ENCODE measurements at regions not wholly inside any gene's neighbourhood (a gene's known extent, or its start where the extent isn't known, plus 50 kb on each side); places are given as distances from the start of the nearest gene placed in this dataset.

DNA sequence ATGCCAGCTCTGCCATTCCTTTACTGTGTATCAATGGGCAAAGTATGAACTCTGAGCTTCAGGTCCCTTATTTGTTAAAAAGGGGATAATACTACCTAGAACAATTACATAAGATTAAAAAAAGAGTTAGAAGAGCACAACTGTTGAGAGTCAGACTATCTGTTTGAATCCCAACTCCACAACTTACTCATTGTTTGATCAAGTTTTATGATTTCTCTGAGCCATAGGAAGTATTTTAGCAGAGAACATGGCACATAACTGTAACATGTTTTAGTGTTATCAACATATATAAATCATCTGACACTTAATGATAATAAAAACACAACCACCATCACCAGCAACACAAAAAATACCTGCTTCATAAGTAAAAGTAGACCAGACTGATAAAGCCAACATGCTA, 421.3 kb downstream of the ZFHX3 start:
- DNase-seq = no peak
- Histone ChIP-seq H3K27ac (replicated peaks) (no peak overlapping the region), H3K27me3 (ENCODE audit: low read depth) (no peaks in the 10 kb centered on the region), H3K4me1 (no peaks in the 10 kb centered on the region), H3K36me3 (no peaks in the 10 kb centered on the region), H3K4me3 (no peak overlapping the region), H3K9me3 (replicated peaks) (no peaks in the 10 kb centered on the region)
- TF ChIP-seq CTCF (IDR thresholded peaks at IDR 0.05; ENCODE audit: borderline replicate concordance) = no peak
- intact Hi-C loops (cut with micrococcal nuclease) = no loop called here

DNA sequence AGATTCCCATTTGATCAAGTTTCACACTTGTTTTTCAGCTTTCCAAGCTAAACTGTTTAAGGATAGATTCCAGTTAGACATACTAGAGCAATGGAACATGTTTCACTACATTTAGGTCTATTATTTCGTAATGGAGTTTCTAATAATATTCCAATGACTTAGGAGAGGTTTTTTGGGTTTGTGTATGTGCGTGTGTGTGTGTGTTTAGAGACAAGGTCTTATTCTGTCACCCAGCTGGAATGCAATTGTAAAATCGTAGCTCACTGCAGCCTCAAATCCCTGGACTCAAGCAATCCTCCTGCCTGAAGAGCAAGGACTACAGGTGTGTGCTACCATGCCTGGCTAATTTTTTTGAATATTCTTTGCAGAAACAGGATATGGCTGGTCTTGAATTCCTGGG, 426.3 kb downstream of the ZFHX3 start:
- Histone ChIP-seq H3K27me3 (ENCODE audit: low read depth) (no peaks in the 10 kb centered on the region), H3K4me1 (no peaks in the 10 kb centered on the region), H3K9me3 (replicated peaks) (peaks cover 9% of the 10 kb centered on the region), H3K27ac (replicated peaks) (no peak overlapping the region), H3K36me3 (no peaks in the 10 kb centered on the region), H3K4me3 (no peak overlapping the region)
- intact Hi-C loops (cut with micrococcal nuclease) = no loop called here
- DNase-seq = no peak
- no peak for TF ChIP-seq CTCF (IDR thresholded peaks at IDR 0.05; ENCODE audit: borderline replicate concordance)

DNA sequence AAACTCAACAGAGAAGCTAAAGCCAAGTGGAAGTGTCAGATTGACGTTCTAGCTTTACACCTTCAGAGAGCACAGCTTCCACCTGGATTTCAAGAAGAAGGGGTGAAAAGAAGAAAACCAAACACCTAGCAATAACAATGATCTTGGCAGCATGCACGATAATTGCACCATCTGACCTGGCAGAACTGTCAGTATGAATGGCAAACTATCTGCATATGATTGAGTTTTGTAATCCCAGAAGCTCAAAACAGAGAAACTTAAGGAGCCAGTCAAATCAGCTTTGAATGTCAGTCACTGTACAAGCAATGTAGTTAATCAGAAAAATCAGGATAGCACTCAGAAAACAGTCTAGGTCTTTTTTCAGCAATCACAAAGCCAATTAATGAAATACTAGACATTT, 427.1 kb downstream of the ZFHX3 start:
- TF ChIP-seq CTCF (IDR thresholded peaks at IDR 0.05; ENCODE audit: borderline replicate concordance) = no peak
- no peaks in the 10 kb centered on the region for H3K36me3 ChIP-seq
- intact Hi-C loops (cut with micrococcal nuclease) = no loop called here

GRCh38 chr16:72620348-72620747, 427.6 kb downstream of the ZFHX3 start:
- DNase-seq = no peak
- peaks cover 9% of the 10 kb centered on the region for H3K9me3 ChIP-seq (replicated peaks)
- H3K4me3 ChIP-seq = no peak overlapping the region
- no peak for TF ChIP-seq CTCF (IDR thresholded peaks at IDR 0.05; ENCODE audit: borderline replicate concordance)
- intact Hi-C loops (cut with micrococcal nuclease) = no loop called here
- H3K27ac ChIP-seq (replicated peaks) = no peak overlapping the region
- H3K4me1 ChIP-seq = no peaks in the 10 kb centered on the region
- no peaks in the 10 kb centered on the region for H3K36me3 ChIP-seq
- H3K27me3 ChIP-seq (ENCODE audit: low read depth) = no peaks in the 10 kb centered on the region

More for the DNA sequence above, 427.1 kb downstream of the ZFHX3 start:
- Histone ChIP-seq H3K9me3 (replicated peaks) (peaks cover 9% of the 10 kb centered on the region), H3K27ac (replicated peaks) (no peak overlapping the region), H3K27me3 (ENCODE audit: low read depth) (no peaks in the 10 kb centered on the region), H3K4me1 (no peaks in the 10 kb centered on the region), H3K4me3 (no peak overlapping the region)
- no peak for DNase-seq

- H3K36me3 ChIP-seq = no peaks in the 10 kb centered on the region
- no peak overlapping the region for H3K4me3 ChIP-seq
- intact Hi-C loops (cut with micrococcal nuclease) = no loop called here
- peaks cover 9% of the 10 kb centered on the region for H3K9me3 ChIP-seq (replicated peaks)
- no peak overlapping the region for H3K27ac ChIP-seq (replicated peaks)
- DNase-seq = no peak
- TF ChIP-seq CTCF (IDR thresholded peaks at IDR 0.05; ENCODE audit: borderline replicate concordance) = no peak
- H3K27me3 ChIP-seq (ENCODE audit: low read depth) = no peaks in the 10 kb centered on the region
- H3K4me1 ChIP-seq = no peaks in the 10 kb centered on the region
Measured at GRCh38 chr16:72615856-72616255, 432.1 kb downstream of the ZFHX3 start.

DNA sequence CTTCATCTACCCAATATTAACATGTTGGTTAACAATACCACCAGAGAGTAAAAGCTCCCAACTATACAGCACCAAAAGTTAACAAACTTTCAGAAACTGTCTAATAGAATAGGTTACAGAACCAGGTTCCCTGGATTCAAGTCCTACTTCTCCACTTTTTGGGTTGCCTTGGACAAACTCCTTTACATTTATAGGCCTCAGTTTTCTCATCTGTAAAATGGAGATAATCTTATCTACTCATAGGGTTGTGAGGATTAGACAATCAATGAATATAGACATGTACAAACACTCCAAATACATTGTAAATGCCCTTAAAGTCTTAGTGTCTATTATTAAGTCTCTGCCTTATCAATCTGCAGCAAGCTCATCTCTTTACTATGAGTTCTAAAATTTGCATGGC, 435.2 kb downstream of the ZFHX3 start:
- Histone ChIP-seq H3K4me1 (no peaks in the 10 kb centered on the region), H3K27me3 (ENCODE audit: low read depth) (no peaks in the 10 kb centered on the region), H3K4me3 (no peak overlapping the region), H3K9me3 (replicated peaks) (peaks cover 9% of the 10 kb centered on the region), H3K36me3 (no peaks in the 10 kb centered on the region), H3K27ac (replicated peaks) (peak overlapping the region; percentile 36)
- DNase-seq = no peak
- intact Hi-C loops (cut with micrococcal nuclease) = no loop called here
- TF ChIP-seq CTCF (IDR thresholded peaks at IDR 0.05; ENCODE audit: borderline replicate concordance) = no peak

All from left ventricle myocardium inferior (tissue), 1 donor.